ENCODE measurements at regions not wholly inside any gene's neighbourhood (a gene's known extent, or its start where the extent isn't known, plus 50 kb on each side); places are given as distances from the start of the nearest gene placed in this dataset.
"Not testable (repeated sequence)": the region's sequence is repeated elsewhere in the genome, so short reads cannot be mapped to it uniquely, and the experiment has no call there.

DNA sequence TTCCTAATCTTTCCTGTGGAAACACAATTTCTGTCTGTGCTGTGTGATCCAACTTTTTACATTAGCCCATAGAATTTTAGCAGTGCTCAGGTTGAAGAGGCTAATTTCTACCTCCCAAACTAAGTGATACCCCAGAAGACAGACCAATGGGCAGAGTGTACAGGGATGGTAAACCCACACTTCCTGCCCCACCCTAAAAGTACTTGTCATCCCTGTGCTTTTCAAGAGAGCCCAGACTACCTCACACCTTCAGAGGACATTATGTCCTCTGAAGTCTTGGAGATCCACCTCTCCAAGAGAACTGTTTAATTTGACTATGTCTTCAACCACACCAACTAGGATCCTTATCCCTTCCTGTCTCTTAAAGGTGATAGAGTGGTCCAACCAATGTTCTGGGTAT, 82.0 kb upstream of the ACSL1 start:
- no peak for DNase-seq

DNA sequence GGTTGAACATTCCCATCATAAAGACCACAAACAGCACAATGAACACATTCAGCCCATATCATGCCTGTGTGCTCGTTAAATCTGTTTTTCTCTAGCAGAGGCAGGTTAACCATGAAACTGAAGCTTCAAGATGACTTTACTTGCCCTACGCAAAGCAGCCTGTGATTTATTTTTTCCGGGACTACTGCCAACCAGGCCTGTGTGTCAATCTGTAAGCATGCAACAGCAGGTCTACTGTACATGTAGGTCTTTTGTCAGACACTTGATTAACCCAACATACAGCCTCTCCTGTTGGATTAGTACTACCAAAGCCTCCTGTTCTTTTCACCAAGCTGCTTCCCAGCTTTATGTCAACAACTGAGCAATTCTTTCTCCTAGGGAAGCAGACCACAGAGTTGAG, 85.5 kb upstream of the ACSL1 start:
- no peak for DNase-seq

DNA sequence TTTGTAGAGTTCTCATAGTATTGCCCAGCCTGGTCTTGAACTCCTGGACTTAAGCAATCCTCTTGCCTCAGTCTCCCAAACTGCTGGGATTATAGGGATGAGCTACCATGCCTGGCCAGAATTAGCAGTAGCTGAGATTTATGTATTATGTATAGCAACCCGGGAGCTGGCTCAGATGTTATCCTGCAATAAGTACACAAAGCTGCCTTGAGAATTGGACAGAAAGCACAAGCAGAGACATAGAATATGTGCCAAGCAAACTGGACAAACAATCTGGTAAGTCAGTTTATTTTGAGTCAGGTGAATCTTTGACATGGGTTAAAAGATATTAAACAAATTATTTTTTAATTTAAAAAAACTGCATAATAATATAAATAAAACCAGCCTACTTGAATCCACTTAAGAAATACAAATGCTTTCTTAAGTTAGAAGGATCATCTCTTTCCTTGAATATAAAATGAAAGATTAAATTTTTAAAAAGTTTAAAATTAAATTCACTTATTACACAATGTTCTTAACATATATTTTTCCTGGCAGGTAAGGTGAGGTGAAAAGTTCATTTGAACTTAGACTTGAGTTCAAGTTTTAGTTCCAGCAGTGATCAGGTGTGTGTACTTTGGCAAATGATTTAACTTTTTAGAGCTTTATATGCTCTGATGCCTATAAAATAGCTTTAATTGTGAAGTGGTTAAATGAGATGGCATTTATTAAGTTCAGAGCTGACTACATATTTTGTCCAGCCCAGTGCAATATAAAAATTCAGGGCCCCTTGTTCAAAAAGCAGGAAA, 87.8 kb upstream of the ACSL1 start:
- DNase-seq, result no peak

DNA sequence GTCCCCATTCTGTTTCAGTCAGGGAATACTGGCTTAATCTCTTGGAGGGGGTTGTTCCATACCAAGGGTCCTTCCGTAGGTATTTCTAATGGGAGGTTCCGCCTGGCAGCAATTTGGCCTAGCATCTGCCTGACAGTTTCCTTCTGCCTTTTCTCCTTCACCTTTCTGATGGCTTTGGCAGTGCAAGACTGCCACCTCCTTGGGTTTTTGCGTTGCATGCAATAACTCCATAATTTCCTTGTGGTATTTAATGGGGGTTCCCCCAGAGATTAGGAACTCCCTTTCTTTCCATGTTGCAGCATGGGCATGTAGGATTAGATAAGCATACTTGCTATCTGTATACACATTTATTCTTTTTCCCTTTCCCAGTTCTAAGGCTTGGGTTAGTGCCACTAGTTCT, 93.0 kb upstream of the ACSL1 start:
- DNase-seq, result not testable (repeated sequence)

DNA sequence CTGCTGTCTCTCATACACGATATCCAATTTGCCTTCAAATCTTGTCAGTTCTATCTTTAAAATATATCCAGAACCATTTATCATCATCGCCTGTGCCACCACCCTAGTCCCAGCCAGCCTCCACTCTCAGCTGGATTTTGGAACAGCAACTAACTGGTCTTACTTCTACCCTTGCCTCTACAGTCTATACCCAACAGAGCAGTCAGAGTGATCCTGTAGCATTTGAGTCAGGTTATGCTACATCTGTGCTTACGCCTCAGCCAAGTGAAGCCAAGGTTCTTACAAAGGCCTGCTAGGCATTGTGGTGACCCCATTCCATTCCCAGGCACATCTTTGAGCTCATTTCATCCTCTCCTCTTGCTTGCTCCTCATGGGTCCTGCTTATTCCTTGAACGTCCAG, 95.7 kb upstream of the ACSL1 start:
- no peak for DNase-seq

DNA sequence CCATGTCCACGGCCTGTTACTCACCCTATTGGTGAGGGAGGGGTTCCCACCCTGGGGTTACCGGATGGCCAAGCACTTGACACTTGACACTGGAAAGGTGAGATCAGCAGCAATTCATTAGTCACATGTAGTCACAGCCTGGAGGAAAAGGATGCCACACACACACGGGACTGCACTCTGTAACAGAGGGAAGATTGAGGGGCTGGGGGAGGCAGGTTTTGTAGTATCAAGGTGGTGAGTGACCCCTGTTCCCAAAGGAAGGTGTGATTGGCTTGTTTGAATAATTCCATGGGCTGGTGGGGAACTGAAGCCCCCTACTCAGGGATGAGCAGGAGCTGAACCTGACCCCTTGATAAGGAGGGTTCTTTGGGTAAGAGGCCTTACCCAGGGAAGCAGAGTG, 96.0 kb upstream of the HELT start:
- DNase-seq, result no peak

DNA sequence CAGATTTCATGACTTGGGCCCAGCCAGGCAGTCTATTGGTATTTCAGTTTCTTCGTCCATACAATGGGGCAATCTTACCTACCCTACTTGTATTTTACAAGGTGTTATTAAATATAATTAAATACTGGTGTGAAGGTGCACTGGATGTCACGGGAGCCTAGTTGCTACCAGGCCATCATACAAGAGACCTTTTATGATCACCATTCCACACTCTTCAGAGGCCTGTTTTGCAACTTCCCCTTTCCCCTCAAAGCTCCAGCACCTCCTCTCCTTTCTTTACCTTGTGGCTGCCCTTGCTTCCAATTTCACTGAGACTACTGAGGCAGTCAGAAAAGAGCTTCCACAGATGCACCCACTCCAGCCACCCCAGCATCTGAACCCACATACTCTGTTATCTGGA, 93.8 kb upstream of the HELT start:
- DNase-seq, result no peak

DNA sequence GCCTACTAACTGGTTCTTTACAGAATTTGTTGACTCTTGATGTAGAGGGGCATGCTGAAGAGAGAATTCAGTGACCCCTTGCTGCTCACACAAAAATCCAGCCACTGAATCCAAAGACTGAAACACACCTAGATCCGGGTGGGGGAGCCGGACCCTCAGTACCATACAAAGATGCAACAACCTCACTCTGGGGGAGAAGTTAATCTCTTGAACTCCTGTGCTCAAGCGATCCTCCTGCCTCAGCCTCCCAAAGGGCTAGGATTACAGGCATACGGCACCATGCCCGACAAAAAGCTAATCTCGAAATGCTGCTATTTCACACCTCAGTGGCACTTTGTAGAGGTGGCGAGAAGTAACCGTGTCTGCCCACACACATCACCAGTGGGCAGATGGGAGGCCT, 88.8 kb upstream of the HELT start:
- no peak for DNase-seq

DNA sequence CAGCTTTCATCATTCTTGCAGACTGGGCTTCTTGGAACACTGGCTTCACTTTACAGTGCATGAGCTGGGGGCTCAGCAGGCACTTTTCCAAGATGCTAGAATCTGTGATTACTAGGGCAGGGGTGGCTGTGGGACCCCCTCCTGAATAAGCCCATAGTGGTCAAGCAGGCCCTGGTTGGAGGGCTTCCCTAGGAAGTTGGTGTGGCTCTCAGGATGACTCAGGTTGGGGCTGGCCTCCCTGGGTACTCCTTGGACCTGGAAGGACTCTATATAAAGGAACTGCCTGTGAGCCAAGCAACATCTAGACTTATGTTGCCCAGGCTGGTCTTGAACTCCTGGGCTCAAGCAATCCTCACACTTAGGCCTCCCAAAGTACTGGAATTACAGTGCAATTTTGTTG, 88.3 kb upstream of the HELT start:
- no peak for DNase-seq

DNA sequence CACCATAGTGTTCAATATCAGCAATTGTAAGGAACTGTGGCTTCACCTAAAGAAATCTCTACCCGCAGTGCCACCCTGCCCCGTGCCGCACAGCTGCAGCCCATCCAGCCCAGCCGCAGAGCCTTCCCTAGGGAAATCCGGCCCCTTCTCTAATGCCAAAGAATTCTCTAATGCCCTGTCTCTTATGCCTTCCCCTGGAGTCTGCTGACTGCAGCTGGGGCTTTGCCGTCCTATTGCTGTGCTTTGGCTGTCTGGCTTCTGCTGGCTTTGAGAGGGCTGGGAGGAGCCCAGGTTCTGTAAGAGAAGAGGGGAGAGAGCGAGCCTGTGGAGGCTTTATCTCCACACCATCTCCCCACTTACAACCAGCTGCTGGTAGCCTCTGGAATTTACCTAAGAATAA, 85.9 kb upstream of the HELT start:
- DNase-seq, result no peak

DNA sequence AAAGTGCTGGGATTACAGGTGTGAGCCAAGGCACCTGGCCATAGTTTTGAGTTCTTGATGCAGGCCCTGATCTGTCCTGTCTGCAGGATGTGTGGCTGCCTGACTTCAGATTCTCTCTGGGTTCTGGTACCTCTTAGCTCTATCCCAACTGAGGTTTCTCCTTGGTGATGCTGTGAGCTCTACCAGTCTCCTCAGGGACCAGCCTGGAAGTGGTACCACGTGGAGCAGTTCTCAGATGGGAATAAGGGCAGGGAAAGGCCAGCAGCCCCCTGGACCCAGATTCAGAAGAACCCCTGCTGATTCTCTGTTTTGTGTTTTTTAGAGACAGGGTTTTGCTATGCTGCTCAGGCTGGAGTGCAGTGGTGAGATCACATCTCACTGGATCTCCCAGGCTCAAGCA, 85.0 kb upstream of the HELT start:
- DNase-seq, result no peak

DNA sequence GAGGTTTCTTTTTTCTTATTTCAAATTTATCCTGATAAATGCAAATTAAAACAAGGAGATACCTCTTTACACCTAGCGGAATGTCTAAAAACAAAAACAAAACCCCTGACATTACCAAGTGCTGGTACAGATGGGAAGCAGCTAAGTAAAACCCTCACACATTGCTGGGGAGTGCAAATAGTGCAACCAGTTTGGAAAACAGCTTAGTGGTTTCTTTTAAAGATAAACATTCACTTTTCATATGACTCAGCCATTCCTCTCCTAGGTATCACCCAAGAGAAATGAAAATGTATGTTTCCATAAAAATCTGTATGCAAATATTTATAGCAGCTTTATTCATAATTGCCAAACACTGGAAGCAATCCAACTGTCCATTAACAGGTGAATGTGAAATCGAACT, 84.1 kb upstream of the HELT start:
- no peak for DNase-seq

DNA sequence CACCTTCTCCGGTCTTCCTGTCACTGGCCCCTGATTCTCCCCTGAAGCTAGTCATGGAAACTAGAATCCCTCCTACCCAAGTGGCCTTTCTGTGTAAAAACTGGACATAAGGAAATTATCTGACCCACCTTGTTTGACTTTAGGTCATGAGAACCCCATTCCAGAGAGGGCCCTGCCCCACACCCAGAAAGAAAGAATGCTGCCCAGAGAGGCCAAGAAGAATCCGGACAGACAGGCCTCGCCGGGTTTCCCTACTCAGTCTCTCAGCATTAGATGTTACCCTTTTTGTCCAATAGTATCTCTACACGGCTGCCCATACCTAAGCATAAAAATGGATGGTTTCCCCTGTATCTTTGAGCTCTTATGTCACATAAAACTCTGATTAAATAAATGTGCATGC, 83.3 kb upstream of the HELT start:
- DNase-seq, result no peak

DNA sequence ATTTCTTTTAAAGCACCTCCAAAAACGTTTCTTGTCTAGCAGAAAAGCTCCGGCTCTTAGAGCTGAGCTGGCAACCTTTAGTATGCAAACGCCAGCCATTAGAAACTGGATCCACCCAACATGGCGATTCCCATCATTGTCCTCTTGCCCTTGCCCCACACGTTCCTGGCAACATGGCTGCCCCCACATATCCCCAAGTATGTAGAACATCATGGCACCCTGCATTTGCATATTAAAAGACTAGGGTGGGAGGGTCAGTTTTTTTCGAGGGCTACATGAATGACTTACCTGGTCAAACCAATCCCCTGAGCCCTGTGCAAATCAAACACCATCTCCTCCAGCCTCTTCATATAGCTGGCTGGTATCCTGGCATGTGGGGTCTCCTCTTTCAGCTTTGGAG, 82.2 kb upstream of the HELT start:
- no peak for DNase-seq

DNA sequence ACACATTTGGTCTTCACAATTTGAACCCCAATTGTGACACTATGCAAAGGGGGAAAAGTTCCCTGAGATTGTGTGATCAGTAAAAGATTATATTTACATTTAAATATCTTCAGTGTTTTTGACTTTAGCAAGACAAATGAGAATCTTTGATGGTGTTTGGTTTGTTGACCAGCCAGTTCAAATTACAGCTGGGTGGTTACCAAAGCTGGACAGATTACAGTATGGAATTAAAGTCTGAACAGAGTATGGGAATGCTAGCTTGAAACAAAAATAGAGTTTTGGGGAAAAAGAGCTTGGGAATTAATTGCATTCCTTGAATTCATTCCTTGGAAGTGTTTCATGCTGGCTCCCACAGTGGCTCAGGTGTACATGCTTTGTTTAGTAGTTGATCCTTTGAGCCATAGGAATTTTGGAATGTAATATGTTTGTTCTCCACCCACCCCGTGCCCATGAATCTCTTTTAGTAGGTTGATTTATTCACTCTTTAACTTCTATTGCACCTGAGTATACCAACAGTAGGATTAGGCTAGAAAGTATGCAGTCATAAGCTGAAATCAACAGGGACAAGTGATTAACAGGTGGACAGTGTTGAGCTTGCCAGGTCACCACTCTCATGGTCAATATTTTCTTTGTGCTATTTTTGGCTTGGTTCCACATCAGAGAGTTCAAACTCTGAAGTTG, 81.1 kb upstream of the HELT start:
- DNase-seq, result no peak

DNA sequence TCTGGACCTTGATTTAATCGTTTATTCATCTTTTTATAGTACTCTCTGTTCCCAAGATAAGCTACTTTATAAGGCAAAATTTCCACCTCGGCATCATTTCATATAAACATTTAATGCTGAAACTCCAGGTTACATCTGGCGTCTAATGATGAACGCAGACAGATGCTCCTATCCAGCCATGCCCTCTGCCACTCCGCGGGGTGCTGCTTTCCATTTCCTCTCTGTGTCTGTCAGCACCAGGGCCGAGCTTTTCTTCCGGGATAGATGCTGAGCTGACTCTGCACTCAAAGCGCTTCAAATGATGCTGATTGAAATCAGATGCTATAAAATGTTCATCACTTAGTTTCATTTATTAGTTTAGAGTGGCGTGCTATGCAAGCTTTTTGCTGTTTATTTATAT, 80.5 kb upstream of the HELT start:
- no peak for DNase-seq

DNA sequence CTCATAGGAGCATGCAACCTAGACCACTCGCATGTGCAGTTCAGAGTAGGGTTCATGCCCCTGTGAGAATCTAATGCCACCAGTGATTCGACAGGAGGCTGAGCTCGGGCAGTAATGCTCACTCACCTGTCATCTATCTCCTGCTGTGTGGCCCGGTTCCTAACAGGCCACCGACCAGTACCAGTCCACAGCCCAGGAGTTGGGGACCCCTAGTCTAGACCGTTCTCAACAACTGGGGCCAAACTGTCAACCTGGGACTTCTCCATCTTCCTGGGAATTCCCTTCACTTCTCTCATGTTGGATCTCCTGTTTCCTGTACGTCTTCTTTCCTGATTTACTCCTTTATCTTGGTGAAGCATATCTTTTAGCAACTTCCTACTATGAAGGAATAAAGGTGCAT, 79.4 kb upstream of the HELT start:
- DNase-seq, result no peak

DNA sequence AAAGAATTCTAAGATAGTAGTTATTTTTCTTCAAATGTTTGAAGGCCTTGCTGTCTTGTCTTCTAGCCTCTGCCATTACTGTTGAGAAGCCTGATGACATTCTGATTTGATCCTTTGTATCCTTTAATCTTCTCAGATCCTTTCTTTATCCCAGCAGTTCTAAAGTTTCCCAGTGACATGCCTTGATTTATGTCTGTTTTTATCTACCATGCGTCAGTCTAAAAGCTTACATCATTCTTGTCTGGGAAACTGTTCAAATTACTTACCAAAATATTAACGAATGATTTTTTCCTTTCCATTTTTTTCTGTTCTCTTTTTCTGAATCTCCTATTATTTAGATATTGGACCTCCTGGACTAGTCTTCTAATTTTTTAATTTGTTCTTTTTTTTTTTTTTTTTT, 78.3 kb upstream of the HELT start:
- no peak for DNase-seq

DNA sequence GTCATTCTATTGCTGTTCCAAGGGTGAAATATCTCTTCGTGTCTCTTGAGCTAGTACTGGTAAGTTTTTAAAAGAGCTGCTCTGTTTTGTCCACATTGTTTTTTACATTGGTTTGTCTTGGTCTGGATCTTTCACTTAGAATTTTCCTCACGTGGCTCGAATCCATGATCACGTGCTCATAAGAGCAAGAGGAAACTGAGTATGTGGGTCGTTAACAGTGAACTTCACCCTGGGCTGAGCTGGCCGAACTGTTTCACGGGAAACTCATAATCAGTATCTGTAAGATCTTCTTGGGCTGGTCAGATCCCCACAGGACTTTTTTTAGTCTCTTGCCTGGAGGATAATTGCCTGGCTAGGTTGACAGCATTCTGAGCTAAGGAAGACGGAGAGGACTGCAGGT, 77.8 kb upstream of the HELT start:
- DNase-seq, result no peak

DNA sequence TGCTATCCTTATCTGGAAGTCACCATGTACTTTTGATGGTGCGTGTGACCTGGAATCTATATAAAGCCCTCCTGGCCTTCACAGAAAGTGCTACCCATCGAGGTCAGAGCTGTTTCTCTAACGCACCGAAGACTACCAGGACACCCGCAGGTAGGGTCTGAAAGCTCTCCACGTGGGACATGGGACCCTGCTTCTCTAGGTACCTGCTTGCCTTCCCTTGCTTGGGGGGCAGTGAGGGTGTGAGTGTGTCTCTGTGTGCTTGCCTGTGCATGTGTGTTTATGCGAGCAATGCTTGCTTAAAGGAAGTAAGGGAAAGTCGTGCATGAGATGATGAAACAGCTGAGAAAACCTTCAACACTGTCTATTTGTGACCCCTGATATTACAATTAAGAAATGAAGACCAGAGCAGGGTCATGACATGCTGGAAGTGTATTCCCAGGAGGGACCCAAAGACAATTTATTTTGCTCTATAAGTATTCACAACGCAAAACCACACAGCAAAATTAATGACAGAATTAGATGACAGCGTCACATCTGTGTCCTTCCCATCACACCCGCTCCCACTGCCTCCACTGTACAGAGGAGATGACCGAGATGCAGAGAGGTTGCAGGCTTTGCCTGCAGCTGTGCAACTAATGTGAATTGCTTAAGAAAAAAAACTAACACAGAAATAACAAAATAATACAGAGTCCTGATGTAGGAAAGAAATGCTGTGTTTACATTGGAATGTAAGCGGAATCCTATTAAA, 76.4 kb upstream of the HELT start:
- no peak for DNase-seq

DNA sequence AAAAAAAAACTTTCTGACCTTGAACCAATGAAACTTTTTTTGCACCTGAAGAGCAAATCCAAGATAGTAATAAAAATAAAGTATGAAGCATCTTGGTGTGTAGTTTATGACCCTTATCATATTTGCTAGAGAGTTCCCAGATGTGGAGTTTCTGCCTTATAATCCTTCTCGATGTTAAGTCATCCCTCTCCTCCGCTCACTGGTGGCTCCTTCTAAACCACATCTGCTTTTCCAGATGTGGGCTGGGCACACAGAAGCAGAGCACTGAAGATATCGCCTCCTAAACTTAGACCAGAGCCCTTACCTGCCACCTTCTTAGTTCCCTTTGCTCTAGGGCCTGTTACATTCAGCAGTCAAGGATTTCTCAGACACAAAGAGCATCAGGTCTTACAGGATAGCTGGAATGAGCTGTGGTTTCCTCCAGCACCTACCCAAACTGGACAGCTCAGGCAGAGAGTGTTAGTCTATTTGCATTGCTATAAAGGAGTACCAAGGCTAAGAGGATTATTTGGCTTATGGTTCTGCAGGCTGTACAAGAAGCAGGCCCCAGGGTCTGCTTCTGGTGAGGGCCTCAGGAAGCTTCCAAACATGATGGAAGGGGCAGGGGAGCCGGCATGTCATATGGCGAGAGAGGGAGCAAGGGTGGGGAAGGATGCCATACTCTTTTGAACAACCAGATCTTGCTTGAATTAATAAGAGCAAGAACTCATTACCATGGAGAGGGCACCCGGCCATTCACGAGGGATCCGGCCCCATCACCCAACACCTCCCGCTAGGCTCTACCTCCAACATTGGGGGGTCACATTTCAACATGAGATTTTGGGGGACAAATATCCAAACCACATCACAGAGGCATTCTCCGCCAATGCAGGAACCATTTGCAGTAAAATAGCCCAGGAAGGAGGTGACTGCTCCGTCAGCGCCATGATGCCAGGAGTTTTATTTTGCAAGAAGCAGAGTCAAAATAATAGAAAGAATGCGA, 75.6 kb upstream of the HELT start:
- DNase-seq, result no peak

DNA sequence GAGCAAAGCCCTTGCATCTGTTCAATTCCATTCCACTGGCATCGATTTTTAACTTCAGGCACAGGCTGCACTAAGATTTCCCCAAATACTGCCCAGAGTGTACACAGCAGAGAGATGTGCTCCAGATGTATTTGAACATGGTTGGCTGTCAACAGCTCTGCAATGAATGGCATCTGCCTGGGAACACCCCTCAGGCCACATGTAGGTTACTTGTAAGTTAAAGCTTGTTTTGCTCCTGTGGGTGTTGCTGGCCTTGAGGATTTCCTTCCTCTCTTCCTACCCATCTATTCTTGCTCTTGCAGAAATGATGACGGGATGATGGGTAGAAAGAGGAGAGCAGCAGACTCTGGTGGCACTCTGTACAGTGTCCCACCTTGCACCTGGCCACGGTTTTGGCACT, 69.3 kb upstream of the HELT start:
- DNase-seq, result no peak

All from activated effector memory CD4-positive, alpha-beta T cell treated with anti-CD3 and anti-CD28 coated beads, Interleukin-2, amount 50 U/mL, for 16 hours (primary cell).